ENCODE measurements at regions not wholly inside any gene's neighbourhood (a gene's known extent, or its start where the extent isn't known, plus 50 kb on each side); places are given as distances from the start of the nearest gene placed in this dataset.

- Histone ChIP-seq H3K79me1 (ENCODE audit: low read depth, low read length) (no peaks in the 10 kb centered on the region), H3K9me3 (ENCODE audit: insufficient read depth in 2 of 2, low read depth in 1 of 2, low read length in 1 of 2) (no peaks in the 10 kb centered on the region), H2BK20ac (ENCODE audit: low read length) (no peak overlapping the region), H2BK5ac (ENCODE audit: low read depth, low read length) (no peak overlapping the region), H4K5ac (ENCODE audit: insufficient read length, low read depth, low read length) (no peak overlapping the region), H2AK5ac (ENCODE audit: low read depth, low read length) (no peak overlapping the region), H3K4me2 (ENCODE audit: insufficient read depth in 1 of 2, low read depth in 2 of 2, low read length in 2 of 2) (no peak overlapping the region), H3K4me3 (ENCODE audit: extremely low read depth in 1 of 4, insufficient read depth in 2 of 4, low read depth in 3 of 4, low read length in 4 of 4) (no peak overlapping the region), H2BK12ac (ENCODE audit: low read depth, low read length) (no peak overlapping the region), H2AFZ (ENCODE audit: low read length) (no peak overlapping the region), H3K4ac (replicated peaks; ENCODE audit: insufficient read length, low read depth, low read length) (no peak overlapping the region), H3K23ac (ENCODE audit: insufficient read length) (no peak overlapping the region), H2BK120ac (replicated peaks; ENCODE audit: low read depth, low read length) (no peak overlapping the region), H3K36me3 (ENCODE audit: control insufficient read depth in 2 of 4, insufficient read depth in 4 of 4, low read length in 3 of 4) (no peaks in the 10 kb centered on the region), H3K4me1 (replicated peaks in 1 of 4; ENCODE audit: control insufficient read depth in 3 of 4, insufficient read depth in 4 of 4, low read length in 3 of 4) (no peaks in the 10 kb centered on the region), H3K23me2 (ENCODE audit: low read depth, low read length) (no peaks in the 10 kb centered on the region; the same call in 1 of the 2 replicates), H3K27me3 (replicated peaks in 1 of 4; ENCODE audit: control insufficient read depth in 3 of 4, extremely low read depth in 1 of 4, insufficient read depth in 3 of 4, low read length in 3 of 4) (no peaks in the 10 kb centered on the region), H3K9ac (replicated peaks in 1 of 4; ENCODE audit: extremely low read depth in 1 of 4, low read depth in 3 of 4, low read length in 3 of 4) (no peak overlapping the region), H4K8ac (ENCODE audit: extremely low read depth, insufficient read depth, low read length) (no peak overlapping the region), H3K18ac (ENCODE audit: extremely low read depth, low read length) (no peak overlapping the region), H2BK15ac (ENCODE audit: low read length) (no peak overlapping the region), H3K27ac (ENCODE audit: low read depth, low read length) (no peak overlapping the region), H4K20me1 (replicated peaks in 1 of 2; ENCODE audit: control insufficient read depth in 1 of 2, insufficient read depth in 2 of 2, low read length in 2 of 2) (no peaks in the 10 kb centered on the region), H3K14ac (ENCODE audit: insufficient read length) (no peak overlapping the region), H3K56ac (replicated peaks; ENCODE audit: insufficient read length, low read depth, low read length) (no peak overlapping the region), H4K91ac (replicated peaks; ENCODE audit: insufficient read length, low read length) (no peak overlapping the region), H3K79me2 (ENCODE audit: control insufficient read depth in 1 of 2, insufficient read depth in 2 of 2, low read length in 2 of 2) (no peaks in the 10 kb centered on the region)
- DNase-seq (ENCODE audit: low read depth in 1 of 2, low spot score in 2 of 2) (no peak), FAIRE-seq (no peak)
- ChIA-PET POLR2A (ENCODE audit: partially characterized antibody) (no interaction called here), CTCF (ENCODE audit: partially characterized antibody) (interaction anchor here (0.5 to 1.9 kb wide), 6 partner anchors 13 to 146 kb away, joined by 3 to 7 read pairs (median 3); no protein-coding TSS in a partner anchor)
- WGBS, 2 experiments (ENCODE audit: extremely low coverage in 1 of 2, insufficient coverage in 1 of 2, insufficient read length in 1 of 2, insufficient replicate concordance in 2 of 2, low coverage in 1 of 2, low lambda C conversion rate in 2 of 2, missing lambda C conversion rate in 1 of 2) = 88% methylated on average over 1 of the region's 1 CpG; no CpG with 5 or more reads in 1 of the 2 experiments
- no peak for TF ChIP-seq GABPA (IDR thresholded peaks at IDR 0.05; ENCODE audit: borderline replicate concordance, insufficient read depth, low read length)
- no peak for TF ChIP-seq ATF2 (IDR thresholded peaks at IDR 0.05; ENCODE audit: low read length)
Measured at GRCh38 chr15:47516972-47517371, 200.3 kb upstream of the SEMA6D start.

All from H1 (cell line).